ENCODE measurements at regions not wholly inside any gene's neighbourhood (a gene's known extent, or its start where the extent isn't known, plus 50 kb on each side); places are given as distances from the start of the nearest gene placed in this dataset.

DNA sequence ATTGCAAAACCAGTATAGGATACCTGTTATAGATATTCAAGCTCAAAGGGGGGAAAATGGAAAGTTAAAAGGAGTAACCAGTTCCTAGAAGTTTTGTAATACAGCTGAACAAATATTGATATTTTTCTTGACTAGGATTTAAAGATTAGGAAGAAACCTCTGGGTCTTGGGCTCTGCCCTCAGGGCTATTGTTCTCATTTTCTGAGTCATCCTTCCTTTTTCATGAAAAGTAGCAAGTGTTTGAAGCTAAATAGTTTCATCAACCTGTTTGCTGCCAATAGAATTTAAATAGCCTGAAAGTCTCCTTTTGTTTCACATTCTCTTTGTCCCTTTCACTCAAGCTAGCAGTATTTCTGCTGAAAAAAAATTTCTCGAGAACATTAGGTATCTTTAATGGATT is 1061.1 kb upstream of the GHITM start:
- Histone ChIP-seq H3K36me3 (ENCODE audit: insufficient read depth, low read length) (no peaks in the 10 kb centered on the region), H3K4me3 (ENCODE audit: low read depth, low read length, poor library complexity, severe bottlenecking) (no peak overlapping the region), H3K27ac (ENCODE audit: low read depth, low read length, poor library complexity, severe bottlenecking) (no peak overlapping the region)

DNA sequence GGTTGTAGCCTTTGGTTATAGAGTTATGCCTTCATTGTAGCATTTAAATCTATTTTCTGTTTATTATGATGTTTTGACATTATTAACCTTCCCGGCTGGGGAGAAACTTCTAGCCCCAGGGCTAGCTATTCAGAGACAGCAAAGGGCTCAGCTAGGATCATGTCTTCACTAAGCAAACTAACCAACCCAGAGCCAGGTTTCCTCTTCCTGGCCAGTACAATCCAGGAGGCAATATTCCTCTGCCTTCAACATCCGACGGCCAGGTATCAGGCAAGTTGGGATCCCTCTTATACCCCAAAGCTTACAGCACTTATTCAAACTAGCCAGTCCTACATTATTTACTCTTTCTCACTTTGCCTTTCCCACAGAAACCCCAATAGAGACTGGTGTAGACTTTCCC is 1060.7 kb upstream of the GHITM start:
- H3K9ac ChIP-seq (ENCODE audit: low read length): no peak overlapping the region
- H3K9me3 ChIP-seq (ENCODE audit: low read length): no peaks in the 10 kb centered on the region

More for the DNA sequence above, 1061.1 kb upstream of the GHITM start:
- no peak for TF ChIP-seq EZH2 (IDR thresholded peaks at IDR 0.05; ENCODE audit: borderline replicate concordance, low read length)
- TF ChIP-seq, protein P1, sequence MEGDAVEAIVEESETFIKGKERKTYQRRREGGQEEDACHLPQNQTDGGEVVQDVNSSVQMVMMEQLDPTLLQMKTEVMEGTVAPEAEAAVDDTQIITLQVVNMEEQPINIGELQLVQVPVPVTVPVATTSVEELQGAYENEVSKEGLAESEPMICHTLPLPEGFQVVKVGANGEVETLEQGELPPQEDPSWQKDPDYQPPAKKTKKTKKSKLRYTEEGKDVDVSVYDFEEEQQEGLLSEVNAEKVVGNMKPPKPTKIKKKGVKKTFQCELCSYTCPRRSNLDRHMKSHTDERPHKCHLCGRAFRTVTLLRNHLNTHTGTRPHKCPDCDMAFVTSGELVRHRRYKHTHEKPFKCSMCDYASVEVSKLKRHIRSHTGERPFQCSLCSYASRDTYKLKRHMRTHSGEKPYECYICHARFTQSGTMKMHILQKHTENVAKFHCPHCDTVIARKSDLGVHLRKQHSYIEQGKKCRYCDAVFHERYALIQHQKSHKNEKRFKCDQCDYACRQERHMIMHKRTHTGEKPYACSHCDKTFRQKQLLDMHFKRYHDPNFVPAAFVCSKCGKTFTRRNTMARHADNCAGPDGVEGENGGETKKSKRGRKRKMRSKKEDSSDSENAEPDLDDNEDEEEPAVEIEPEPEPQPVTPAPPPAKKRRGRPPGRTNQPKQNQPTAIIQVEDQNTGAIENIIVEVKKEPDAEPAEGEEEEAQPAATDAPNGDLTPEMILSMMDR (IDR thresholded peaks at IDR 0.05; ENCODE audit: low read length): no peak
- Histone ChIP-seq H4K20me1 (ENCODE audit: insufficient read depth, low read length) (no peaks in the 10 kb centered on the region), H3K9ac (ENCODE audit: low read length) (no peak overlapping the region), H3K27me3 (ENCODE audit: insufficient read depth, low read length) (no peaks in the 10 kb centered on the region), H3K9me2 (ENCODE audit: low read depth, low read length) (no peaks in the 10 kb centered on the region), H3F3A (ENCODE audit: insufficient read depth, low read length) (no peaks in the 10 kb centered on the region), H3K79me2 (ENCODE audit: insufficient read depth, low read length) (no peaks in the 10 kb centered on the region), H3K4me1 (ENCODE audit: insufficient read depth, low read length, severe bottlenecking) (no peaks in the 10 kb centered on the region), H3K4me2 (ENCODE audit: low read length) (no peak overlapping the region), H2AFZ (ENCODE audit: low read length) (no peak overlapping the region), H3K9me3 (ENCODE audit: low read length) (no peaks in the 10 kb centered on the region)

DNA sequence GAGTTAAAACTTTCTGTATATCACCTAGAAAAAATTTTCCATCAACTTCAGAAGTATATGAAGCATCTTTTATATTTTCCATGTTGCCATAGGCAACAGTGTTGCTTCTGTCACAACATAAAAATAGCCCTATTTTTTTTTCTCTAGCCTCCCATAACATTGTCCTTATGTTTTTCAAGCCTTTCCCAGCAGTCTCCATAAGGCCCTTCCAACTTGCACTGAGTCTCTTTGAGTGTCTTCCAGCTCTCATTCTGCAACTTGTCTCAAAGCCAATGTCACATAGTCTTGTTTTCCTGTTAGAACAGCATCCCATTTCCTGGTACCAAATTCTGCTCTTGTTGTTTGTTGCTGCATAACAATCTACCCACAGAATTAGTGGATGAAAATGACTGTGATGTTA is 1055.5 kb upstream of the GHITM start:
- Histone ChIP-seq H2AFZ (ENCODE audit: low read length) (no peak overlapping the region), H3K4me3 (ENCODE audit: low read depth, low read length, poor library complexity, severe bottlenecking) (no peak overlapping the region), H4K20me1 (ENCODE audit: insufficient read depth, low read length) (no peaks in the 10 kb centered on the region), H3K36me3 (ENCODE audit: insufficient read depth, low read length) (no peaks in the 10 kb centered on the region), H3K9me3 (ENCODE audit: low read length) (no peaks in the 10 kb centered on the region), H3K27me3 (ENCODE audit: insufficient read depth, low read length) (no peaks in the 10 kb centered on the region), H3K4me1 (ENCODE audit: insufficient read depth, low read length, severe bottlenecking) (no peaks in the 10 kb centered on the region), H3K9ac (ENCODE audit: low read length) (no peak overlapping the region), H3K27ac (ENCODE audit: low read depth, low read length, poor library complexity, severe bottlenecking) (no peak overlapping the region), H3F3A (ENCODE audit: insufficient read depth, low read length) (no peaks in the 10 kb centered on the region), H3K4me2 (ENCODE audit: low read length) (no peak overlapping the region), H3K79me2 (ENCODE audit: insufficient read depth, low read length) (no peaks in the 10 kb centered on the region), H3K9me2 (ENCODE audit: low read depth, low read length) (no peaks in the 10 kb centered on the region; the same call in 1 of the 2 replicates)
- no peak for TF ChIP-seq EZH2 (IDR thresholded peaks at IDR 0.05; ENCODE audit: borderline replicate concordance, low read length)
- TF ChIP-seq, protein P1 (IDR thresholded peaks at IDR 0.05; ENCODE audit: low read length): no peak

More for the DNA sequence above, 1060.7 kb upstream of the GHITM start:
- Histone ChIP-seq H3K9me2 (ENCODE audit: low read depth, low read length) (no peaks in the 10 kb centered on the region), H3K79me2 (ENCODE audit: insufficient read depth, low read length) (no peaks in the 10 kb centered on the region), H3F3A (ENCODE audit: insufficient read depth, low read length) (no peaks in the 10 kb centered on the region), H3K4me3 (ENCODE audit: low read depth, low read length, poor library complexity, severe bottlenecking) (no peak overlapping the region), H3K36me3 (ENCODE audit: insufficient read depth, low read length) (no peaks in the 10 kb centered on the region), H4K20me1 (ENCODE audit: insufficient read depth, low read length) (no peaks in the 10 kb centered on the region), H3K27ac (ENCODE audit: low read depth, low read length, poor library complexity, severe bottlenecking) (no peak overlapping the region), H3K4me2 (ENCODE audit: low read length) (no peak overlapping the region), H2AFZ (ENCODE audit: low read length) (no peak overlapping the region), H3K27me3 (ENCODE audit: insufficient read depth, low read length) (no peaks in the 10 kb centered on the region), H3K4me1 (ENCODE audit: insufficient read depth, low read length, severe bottlenecking) (no peaks in the 10 kb centered on the region)
- TF ChIP-seq EZH2 (IDR thresholded peaks at IDR 0.05; ENCODE audit: borderline replicate concordance, low read length): no peak
- TF ChIP-seq, protein P1 (IDR thresholded peaks at IDR 0.05; ENCODE audit: low read length): no peak

Measured in OCI-LY1 (cell line).